GM19455 (cell line): ENCODE measurements at regions not wholly inside any gene's neighbourhood (a gene's known extent, or its start where the extent isn't known, plus 50 kb on each side); places are given as distances from the start of the nearest gene placed in this dataset.

ENCODE experiments used
- ATAC-seq: cut with Tn5 transposase; IDR thresholded peaks from one replicate; pipeline ENCODE4 v1.9.1; 2021; ENCODE audit not compliant: unreplicated experiment

DNA sequence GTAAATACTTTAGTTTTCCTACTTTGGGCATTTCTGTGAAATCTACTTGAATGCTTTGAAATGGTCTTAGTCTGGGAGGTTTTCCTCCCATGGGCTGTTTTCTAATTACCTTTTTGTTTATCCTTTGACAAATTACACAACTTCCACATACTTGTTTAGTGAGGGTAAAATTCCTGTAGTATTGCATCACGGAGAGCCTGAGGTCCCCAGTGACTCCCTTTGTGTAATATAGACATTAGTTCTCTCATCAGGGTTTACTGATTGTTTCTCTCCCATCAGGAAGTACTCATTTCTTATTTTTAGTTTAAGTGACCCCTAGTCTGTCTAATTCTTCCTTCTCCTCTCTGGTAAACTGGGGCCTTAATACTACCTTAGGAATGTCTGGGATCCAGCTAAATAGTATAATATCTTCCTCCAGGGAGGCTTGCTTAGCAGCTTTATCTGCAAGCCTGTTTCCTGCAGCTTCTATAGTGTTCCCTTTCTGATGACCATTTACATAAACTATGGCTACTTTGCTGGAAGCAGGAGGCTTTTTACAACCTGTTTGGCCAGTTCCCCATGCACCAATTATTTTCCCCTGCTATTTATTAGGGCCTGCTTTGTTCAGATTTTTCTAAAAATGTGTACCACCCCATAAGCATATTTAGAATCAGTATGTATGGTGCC lies 87.2 kb upstream of the XCR1 start:
- no peak for ATAC-seq

DNA sequence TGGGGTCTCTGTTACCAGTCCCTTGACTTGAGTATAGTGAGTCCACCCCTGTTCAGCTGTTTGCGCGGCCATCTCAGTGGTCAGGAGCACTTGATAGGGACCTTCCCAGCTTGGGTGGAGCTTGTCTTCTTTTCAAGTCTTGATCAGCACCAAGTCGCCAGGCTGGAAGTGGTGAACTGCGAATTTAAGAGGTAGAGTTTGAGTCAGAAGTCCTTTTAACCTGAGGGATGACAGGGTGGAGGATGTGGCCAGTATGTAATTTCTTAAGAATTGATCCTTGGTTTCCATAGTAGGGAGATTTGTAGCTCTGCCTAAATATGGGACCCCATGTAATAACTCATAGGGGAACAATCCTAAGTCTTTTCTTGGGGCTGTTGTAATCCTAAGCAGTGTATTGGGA lies 86.3 kb upstream of the XCR1 start:
- no peak for ATAC-seq

DNA sequence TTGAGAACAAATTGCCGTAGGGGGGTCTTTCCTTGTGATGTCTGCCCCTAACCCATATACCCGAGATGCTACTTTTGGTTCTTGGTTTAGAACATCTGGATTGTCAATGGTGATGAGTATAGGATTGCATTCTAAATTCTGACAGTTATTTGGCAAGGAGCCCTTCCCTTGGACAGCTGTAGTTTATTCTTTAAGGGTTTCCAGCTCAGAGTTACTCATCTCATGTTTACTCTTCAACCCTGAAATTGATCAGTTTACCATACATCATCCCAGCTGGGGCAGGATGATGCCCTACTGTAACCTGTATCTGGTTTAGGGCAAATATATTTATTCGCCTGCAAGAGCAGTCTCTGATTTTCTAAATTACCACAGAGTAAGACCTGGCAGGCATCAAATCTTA lies 85.7 kb upstream of the XCR1 start:
- ATAC-seq = no peak

DNA sequence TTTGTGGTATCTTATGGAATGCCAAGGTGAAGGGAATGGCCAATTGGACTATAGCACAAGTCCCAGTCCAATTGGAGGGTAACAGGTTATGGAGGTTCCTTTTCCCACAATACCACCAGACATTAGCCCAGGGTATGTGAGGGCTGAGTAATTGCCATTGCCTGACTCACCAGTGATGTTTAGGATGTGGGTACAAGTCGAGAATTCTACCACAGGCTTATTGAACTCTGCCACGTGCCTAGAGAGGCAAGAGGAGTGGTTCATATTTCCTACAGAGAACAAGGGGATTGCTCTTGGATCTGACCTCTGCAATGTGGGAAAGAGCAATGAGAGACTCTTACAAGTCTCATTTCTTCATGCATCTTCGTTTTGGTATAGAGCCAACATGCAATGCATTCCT lies 85.0 kb upstream of the XCR1 start:
- ATAC-seq = no peak

DNA sequence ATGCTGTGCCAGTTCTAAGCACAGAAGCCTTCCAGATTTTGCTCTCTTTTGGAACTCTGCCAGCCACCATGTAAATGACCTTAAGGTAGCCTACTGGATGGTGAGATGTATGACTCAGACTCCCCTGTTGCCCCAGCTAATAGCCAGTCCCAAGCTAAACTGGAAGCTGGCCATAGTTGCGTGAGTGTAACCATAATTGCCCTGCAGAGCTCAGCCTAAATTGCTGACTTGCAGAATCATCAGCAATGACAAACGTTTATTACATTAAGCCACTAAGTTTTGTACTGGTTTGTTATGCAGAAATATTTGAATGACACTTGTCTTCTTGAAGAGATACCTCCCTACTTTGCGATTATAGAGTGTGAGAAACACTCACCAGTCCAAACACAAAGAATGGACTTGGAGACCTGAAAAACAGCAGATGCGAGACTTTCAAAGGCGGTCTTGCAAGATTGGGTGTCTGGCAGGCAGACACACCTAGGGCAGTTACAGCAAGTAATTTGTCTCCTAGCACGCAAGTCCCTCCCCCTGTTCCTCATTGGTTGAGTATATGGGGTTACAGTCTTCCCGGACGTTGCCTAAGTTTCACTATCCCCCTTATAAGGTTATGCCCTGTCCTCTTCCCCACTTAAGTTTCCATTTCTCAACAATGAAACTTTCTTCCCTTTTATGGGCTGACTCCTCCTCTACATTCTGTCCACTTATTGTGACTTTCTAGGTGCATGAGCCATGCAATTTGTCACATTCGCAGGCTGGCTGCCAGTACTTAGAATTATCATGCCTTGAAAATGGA lies 83.6 kb upstream of the XCR1 start:
- ATAC-seq = no peak

DNA sequence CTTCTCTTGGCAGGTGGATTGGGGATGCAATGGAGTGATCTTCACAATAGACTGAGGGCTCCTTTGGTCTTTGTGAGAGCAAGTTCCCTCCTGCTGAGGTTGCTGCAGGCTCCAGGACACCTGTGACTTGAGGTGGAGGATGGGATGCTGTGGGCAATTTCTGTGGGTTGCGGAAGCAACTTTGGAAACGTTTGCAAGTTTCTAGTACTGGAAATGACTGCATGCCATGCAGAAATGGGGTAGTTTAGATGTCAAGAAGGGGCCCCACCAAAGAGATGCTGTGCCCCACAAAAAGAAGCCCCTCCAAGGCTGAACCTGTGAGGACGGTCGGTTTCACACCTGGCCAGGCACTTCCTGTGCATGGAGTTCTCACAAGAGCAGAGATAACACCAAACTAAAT lies 80.4 kb upstream of the XCR1 start:
- ATAC-seq = no peak

- ATAC-seq = no peak
These were observed 78.1 kb upstream of the XCR1 start for GRCh38 chr3:46105306-46105919.

- no peak for ATAC-seq
These were observed 77.4 kb upstream of the XCR1 start for GRCh38 chr3:46104706-46105105.

- ATAC-seq = no peak
These were observed 75.5 kb upstream of the XCR1 start for GRCh38 chr3:46102780-46103130.

GRCh38 chr3:46102059-46102779 lies 74.9 kb upstream of the XCR1 start:
- no peak for ATAC-seq

DNA sequence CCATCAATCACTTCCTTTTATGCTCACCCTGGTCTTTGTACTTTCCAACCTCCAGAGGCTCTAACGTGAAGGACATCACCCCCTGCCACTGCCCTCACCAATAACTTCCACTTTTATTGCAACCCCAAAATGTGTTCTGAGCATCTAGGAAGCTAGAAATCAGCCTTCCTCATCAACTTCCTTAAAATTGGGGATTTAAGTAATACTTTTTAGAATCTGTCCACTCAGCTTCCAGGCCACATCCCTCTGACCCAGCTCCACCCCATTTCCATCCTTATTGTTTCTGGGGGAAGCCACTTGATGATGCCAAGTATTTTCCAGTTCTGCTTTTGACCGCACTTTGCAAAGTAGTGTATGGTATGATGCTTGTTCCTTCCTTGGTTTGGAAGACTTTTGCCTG lies 73.5 kb upstream of the XCR1 start:
- ATAC-seq = no peak

DNA sequence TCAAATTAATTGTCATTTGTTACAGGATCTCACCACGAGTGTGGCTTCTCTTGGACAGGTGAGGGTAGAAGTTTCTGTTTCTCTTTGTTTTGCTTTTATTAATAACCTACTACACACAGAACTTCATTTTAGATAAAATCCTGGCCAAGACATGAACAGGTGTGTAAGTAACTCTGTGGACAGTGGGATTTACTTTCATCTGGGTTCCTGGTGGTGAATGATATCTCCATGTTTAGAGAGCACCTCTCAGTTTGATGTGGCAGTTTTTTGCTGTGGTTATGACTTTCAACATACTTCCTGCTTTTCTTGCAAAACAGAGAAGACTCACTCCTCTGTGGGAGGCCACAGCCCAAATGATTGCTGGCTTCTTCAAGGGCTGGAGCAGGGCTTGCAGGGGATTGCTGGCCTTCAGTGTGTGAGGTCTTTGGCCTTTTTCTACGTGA lies 71.1 kb upstream of the XCR1 start:
- peak; percentile 45 for ATAC-seq

DNA sequence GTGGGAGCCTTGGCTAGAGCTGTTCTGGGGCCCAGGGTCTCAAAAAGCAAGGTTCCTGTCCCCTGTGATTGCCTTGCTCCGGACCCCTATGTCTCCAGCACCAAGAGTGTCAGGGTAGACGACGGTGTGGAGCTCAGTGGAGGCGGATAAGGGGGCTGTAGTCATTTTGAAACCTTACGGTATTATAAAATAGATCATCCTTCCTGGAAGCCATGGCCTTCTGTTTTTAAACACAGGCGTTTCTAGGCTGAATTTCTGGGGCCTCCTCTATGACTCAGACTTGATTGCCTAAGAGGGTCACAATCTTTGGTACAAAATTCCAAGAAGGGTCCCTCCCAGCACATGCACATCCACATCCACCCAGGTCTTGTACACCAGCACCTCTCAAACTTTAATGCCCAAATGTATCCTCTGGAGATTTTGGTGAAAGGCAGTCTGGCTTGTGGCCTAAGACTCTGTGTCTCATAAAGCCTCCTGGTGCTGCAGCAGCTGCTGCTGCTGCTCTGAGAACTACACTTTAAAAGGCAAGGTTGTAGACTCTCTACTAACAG lies 70.5 kb upstream of the XCR1 start:
- ATAC-seq = peak; percentile 24

DNA sequence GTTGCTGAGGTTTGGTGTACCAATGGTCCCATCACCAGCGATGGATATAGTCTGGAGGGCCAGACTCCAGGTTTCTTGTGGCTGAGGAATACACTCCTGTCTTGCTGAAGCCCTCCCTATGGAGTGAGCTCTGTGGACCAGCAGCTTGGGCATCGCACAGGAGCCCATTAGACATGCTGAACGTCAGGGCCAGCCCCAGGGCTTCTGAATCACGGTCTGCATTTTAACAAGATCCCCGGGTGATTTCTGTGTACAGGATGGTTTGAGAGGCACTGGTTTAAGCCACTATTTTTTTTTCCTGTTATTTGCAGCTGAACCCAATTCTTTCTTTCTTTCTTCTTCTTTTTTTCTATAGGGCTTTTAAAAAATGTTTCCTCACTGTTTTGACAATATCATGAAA lies 69.5 kb upstream of the XCR1 start:
- ATAC-seq = no peak

DNA sequence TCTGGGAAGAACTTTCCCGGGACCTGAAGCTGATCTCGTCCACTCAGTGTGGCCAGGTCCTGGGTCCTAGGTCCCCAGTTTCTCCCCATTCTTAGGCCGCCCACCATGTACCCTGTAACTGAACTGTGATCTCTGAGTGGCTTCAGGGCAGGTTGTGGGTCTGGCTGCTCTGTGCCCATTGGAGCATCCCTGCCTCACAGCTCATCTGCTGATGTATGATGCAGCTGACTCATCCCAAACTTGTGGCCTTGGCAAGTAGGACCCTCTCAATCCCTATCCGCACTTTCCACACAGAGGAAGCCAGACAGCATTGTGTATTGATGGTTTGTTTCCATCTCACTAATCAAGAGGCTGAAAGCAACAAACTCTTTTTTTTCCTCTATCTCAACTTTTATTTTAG lies 69.1 kb upstream of the XCR1 start:
- ATAC-seq = no peak

DNA sequence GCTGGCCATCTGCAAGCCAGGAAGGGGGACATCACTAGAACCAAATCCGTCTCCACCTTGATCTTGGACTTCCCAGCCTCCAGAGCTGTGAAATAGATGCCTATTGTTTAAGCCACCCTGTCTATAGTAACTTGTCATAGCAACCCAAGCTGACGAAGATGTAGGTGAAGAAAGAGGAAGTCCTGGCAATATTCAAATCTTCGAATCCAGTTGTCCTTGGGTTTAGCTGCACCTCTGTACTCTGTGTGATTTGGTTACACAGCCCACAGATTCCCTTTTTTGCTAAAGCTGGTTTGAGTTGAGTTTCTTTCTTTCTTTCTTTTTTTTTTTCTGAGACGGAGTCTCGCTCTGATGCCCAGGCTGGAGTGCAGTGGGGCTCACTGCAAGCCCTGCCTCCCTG lies 68.0 kb upstream of the XCR1 start:
- peak; percentile 53 for ATAC-seq

GRCh38 chr3:46094506-46094905 lies 67.2 kb upstream of the XCR1 start:
- ATAC-seq = no peak

DNA sequence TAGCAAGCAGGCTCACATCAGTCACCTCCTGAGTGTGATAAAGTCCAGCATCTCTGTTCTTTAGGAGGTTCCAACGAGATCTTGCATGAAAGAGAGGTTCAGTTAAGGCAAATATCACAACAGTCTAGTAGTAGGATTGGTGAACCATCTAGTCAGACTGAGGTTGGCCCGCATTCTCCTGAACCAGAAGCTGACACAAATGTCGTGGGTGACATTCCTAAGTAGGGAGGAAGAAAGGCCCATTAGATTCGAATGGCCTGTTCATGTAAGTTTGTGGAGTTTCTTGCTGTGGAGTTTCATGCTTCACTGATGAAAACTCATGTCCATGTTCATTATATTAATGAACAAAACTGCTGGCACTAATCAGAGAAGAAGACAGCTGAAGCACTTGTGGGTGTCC lies 66.7 kb upstream of the XCR1 start:
- ATAC-seq = no peak

- no peak for ATAC-seq
These were observed 66.2 kb upstream of the XCR1 start for GRCh38 chr3:46093327-46093942.

DNA sequence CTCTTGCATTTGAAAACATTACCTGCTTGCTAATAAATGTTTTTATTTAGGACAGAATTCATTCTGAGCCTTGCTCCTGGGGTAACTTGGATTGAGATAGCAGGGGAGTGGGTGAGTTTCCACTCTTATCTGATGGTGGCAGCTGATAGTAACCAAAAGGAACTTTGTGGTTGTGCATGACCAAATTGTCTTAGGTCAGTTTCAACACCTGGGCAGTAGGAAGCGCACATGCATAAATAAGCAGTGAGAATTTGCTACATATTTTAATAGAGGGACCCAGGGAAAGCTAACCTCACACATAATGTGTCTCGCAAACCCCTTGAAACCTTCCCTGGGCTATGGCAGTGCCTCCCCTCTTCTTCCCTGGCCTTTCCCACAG lies 65.4 kb upstream of the XCR1 start:
- ATAC-seq = no peak
